ENCODE measurements at regions not wholly inside any gene's neighbourhood (a gene's known extent, or its start where the extent isn't known, plus 50 kb on each side); places are given as distances from the start of the nearest gene placed in this dataset.

DNA sequence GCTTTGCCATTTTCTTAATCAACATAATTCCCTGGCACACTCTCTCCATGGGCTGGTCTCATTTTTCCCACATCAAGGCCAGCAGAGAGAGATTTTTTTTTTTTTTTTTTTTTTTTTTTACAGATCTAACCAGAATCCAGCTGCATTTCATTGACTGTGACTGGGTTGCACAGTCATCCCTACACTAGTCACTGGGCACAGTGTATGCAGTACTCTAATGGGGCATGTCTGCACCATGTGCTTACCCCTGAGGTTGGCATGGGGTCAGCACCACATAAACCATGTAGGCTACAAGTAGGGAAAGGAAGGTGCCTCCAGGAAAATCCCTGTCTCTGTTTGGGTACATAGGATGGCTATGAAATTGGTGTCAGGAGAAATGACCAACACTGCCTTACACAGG lies 64.1 kb upstream of the LRP8 start:
- no peak for TF ChIP-seq POLR2AphosphoS5 (IDR thresholded peaks at IDR 0.05; ENCODE audit: low read depth)
- TF ChIP-seq, protein P1, sequence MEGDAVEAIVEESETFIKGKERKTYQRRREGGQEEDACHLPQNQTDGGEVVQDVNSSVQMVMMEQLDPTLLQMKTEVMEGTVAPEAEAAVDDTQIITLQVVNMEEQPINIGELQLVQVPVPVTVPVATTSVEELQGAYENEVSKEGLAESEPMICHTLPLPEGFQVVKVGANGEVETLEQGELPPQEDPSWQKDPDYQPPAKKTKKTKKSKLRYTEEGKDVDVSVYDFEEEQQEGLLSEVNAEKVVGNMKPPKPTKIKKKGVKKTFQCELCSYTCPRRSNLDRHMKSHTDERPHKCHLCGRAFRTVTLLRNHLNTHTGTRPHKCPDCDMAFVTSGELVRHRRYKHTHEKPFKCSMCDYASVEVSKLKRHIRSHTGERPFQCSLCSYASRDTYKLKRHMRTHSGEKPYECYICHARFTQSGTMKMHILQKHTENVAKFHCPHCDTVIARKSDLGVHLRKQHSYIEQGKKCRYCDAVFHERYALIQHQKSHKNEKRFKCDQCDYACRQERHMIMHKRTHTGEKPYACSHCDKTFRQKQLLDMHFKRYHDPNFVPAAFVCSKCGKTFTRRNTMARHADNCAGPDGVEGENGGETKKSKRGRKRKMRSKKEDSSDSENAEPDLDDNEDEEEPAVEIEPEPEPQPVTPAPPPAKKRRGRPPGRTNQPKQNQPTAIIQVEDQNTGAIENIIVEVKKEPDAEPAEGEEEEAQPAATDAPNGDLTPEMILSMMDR (IDR thresholded peaks at IDR 0.05; ENCODE audit: insufficient read depth, low read length), result no peak
- TF ChIP-seq, protein P2, sequence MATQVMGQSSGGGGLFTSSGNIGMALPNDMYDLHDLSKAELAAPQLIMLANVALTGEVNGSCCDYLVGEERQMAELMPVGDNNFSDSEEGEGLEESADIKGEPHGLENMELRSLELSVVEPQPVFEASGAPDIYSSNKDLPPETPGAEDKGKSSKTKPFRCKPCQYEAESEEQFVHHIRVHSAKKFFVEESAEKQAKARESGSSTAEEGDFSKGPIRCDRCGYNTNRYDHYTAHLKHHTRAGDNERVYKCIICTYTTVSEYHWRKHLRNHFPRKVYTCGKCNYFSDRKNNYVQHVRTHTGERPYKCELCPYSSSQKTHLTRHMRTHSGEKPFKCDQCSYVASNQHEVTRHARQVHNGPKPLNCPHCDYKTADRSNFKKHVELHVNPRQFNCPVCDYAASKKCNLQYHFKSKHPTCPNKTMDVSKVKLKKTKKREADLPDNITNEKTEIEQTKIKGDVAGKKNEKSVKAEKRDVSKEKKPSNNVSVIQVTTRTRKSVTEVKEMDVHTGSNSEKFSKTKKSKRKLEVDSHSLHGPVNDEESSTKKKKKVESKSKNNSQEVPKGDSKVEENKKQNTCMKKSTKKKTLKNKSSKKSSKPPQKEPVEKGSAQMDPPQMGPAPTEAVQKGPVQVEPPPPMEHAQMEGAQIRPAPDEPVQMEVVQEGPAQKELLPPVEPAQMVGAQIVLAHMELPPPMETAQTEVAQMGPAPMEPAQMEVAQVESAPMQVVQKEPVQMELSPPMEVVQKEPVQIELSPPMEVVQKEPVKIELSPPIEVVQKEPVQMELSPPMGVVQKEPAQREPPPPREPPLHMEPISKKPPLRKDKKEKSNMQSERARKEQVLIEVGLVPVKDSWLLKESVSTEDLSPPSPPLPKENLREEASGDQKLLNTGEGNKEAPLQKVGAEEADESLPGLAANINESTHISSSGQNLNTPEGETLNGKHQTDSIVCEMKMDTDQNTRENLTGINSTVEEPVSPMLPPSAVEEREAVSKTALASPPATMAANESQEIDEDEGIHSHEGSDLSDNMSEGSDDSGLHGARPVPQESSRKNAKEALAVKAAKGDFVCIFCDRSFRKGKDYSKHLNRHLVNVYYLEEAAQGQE (IDR thresholded peaks at IDR 0.05; ENCODE audit: insufficient replicate concordance, low read depth), result no peak
- no peak for TF ChIP-seq GABPA (IDR thresholded peaks at IDR 0.05; ENCODE audit: low read depth)
- no peak for TF ChIP-seq SPI1 (IDR thresholded peaks at IDR 0.05; ENCODE audit: borderline replicate concordance, low read depth)

Data from HL-60 (cell line).